ENCODE measurements at regions not wholly inside any gene's neighbourhood (a gene's known extent, or its start where the extent isn't known, plus 50 kb on each side); places are given as distances from the start of the nearest gene placed in this dataset.

DNA sequence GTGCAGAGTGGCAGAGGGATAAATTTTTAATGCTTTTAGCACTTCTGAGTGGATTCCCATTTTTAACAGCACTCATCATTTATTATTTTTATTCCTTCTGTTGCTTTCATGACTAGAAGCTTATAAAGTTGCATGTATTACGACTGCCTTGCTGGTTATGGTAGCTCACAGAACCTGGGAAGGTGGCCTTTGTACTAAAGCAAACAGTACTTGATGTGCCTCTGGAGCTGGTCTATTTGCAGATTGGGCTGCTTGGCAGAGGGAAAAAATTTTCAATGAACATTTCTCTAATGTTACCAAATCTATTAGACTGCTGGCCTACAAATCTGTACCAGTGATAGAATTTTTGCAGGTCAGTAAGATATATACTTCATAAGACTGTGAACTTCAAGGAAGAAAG lies 274.5 kb upstream of the C9orf72 start (continued):
- TF ChIP-seq, protein P1, sequence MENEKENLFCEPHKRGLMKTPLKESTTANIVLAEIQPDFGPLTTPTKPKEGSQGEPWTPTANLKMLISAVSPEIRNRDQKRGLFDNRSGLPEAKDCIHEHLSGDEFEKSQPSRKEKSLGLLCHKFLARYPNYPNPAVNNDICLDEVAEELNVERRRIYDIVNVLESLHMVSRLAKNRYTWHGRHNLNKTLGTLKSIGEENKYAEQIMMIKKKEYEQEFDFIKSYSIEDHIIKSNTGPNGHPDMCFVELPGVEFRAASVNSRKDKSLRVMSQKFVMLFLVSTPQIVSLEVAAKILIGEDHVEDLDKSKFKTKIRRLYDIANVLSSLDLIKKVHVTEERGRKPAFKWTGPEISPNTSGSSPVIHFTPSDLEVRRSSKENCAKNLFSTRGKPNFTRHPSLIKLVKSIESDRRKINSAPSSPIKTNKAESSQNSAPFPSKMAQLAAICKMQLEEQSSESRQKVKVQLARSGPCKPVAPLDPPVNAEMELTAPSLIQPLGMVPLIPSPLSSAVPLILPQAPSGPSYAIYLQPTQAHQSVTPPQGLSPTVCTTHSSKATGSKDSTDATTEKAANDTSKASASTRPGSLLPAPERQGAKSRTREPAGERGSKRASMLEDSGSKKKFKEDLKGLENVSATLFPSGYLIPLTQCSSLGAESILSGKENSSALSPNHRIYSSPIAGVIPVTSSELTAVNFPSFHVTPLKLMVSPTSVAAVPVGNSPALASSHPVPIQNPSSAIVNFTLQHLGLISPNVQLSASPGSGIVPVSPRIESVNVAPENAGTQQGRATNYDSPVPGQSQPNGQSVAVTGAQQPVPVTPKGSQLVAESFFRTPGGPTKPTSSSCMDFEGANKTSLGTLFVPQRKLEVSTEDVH (IDR thresholded peaks at IDR 0.05; ENCODE audit: low read depth, partially characterized antibody), result no peak

DNA sequence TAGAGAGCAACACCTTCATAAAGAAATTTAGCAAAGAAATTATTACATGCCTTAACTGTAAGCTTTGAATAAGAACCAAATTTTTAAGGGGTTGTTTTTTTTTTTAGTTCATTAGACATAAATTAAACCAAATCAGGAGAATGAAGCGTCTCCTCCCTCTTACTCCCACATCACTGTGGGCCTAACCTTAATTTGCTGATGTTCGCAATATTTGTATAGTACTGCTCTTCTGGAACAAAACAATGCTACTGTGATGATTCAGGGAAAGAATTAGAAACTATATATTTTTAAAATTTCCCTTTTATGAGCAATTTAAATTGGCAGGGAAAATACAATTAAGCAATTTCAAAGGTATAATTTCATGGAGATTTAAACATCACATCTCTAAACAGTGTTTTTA lies 275.0 kb upstream of the C9orf72 start:
- H3K9me1 ChIP-seq (ENCODE audit: control insufficient read depth, insufficient read depth, low read length), result no peaks in the 10 kb centered on the region
- no peaks in the 10 kb centered on the region for H3K4me1 ChIP-seq (replicated peaks in 1 of 2; ENCODE audit: control insufficient read depth in 2 of 2, insufficient read depth in 2 of 2, low read length in 2 of 2)
- H3K4me3 ChIP-seq, result no peak overlapping the region
- no peaks in the 10 kb centered on the region for H3K9me3 ChIP-seq (replicated peaks; ENCODE audit: control insufficient read depth, insufficient read depth, low read depth, low read length)
- FAIRE-seq (no peak), DNase-seq (ENCODE audit: extremely low read depth in 1 of 4, low spot score in 3 of 4) (no peak), ATAC-seq (no peak)
- H3K79me2 ChIP-seq (ENCODE audit: control insufficient read depth, insufficient read depth, low read length), result no peaks in the 10 kb centered on the region
- H3K27me3 ChIP-seq (ENCODE audit: control insufficient read depth in 2 of 2, insufficient read depth in 2 of 2, low read length in 2 of 2), result no peaks in the 10 kb centered on the region
- ChIA-PET CTCF (ENCODE audit: low intra/inter-chr PET ratio) (no interaction called here), POLR2A (no interaction called here)
- no peaks in the 10 kb centered on the region for H4K20me1 ChIP-seq (replicated peaks; ENCODE audit: control insufficient read depth, insufficient read depth, low read length)
- H3K27ac ChIP-seq (ENCODE audit: extremely low read depth, low read depth, low read length), result no peak overlapping the region
- no peak overlapping the region for H2AFZ ChIP-seq (ENCODE audit: low read depth, low read length)
- H3K9ac ChIP-seq (ENCODE audit: insufficient read depth in 1 of 2, low read depth in 2 of 2, low read length in 2 of 2), result no peak overlapping the region
- no peaks in the 10 kb centered on the region for H3K36me3 ChIP-seq (ENCODE audit: control insufficient read depth, insufficient read depth, low read length)
- no peak overlapping the region for H3K4me2 ChIP-seq (ENCODE audit: insufficient read depth, low read length)
- in situ Hi-C loops (cut with MboI) (no loop called here), intact Hi-C loops (cut with micrococcal nuclease) (no loop called here)
- no TSS peak for BruUV-seq (replicated peaks)
- WGBS (ENCODE audit: insufficient coverage, low coverage, missing lambda C conversion rate), result no CpG with 5 or more reads among the region's 2 CpGs
- TF ChIP-seq, protein P2, sequence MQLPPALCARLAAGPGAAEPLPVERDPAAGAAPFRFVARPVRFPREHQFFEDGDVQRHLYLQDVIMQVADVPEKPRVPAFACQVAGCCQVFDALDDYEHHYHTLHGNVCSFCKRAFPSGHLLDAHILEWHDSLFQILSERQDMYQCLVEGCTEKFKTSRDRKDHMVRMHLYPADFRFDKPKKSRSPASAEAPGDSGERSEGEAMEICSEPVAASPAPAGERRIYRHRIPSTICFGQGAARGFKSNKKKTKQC (CRISPR knock-in tag; IDR thresholded peaks at IDR 0.05), result no peak
- TF ChIP-seq CTBP1 (IDR thresholded peaks at IDR 0.05; ENCODE audit: borderline replicate concordance) (no peak), RCOR1 (IDR thresholded peaks at IDR 0.05; ENCODE audit: borderline replicate concordance in 1 of 2, low read depth in 2 of 2, low read length in 2 of 2) (no peak), RBM22 (IDR thresholded peaks at IDR 0.05; ENCODE audit: low read depth, low read length, poor library complexity, severe bottlenecking) (no peak), VEZF1 (CRISPR knock-in tag; IDR thresholded peaks at IDR 0.05) (no peak), SIX5 (IDR thresholded peaks at IDR 0.05; ENCODE audit: borderline replicate concordance in 1 of 2, insufficient read depth in 1 of 2, low read depth in 1 of 2, low read length in 2 of 2) (no peak), CBFA2T2 (conservative IDR thresholded peaks at IDR 0.05) (no peak), ZBTB49 (CRISPR knock-in tag; IDR thresholded peaks at IDR 0.05; ENCODE audit: borderline replicate concordance) (no peak), RBM25 (IDR thresholded peaks at IDR 0.05; ENCODE audit: low read depth, low read length, severe bottlenecking) (no peak), CBFB (CRISPR knock-in tag; IDR thresholded peaks at IDR 0.05) (no peak)
- TF ChIP-seq, protein P3, sequence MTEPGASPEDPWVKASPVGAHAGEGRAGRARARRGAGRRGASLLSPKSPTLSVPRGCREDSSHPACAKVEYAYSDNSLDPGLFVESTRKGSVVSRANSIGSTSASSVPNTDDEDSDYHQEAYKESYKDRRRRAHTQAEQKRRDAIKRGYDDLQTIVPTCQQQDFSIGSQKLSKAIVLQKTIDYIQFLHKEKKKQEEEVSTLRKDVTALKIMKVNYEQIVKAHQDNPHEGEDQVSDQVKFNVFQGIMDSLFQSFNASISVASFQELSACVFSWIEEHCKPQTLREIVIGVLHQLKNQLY (CRISPR knock-in tag; conservative IDR thresholded peaks at IDR 0.05), result no peak

Measured in K562 (cell line).